Activated naive CD4-positive, alpha-beta T cell treated with anti-CD3 and anti-CD28 coated beads, Interleukin-2, amount 50 U/mL, for 72 hours (primary cell): ENCODE measurements at regions not wholly inside any gene's neighbourhood (a gene's known extent, or its start where the extent isn't known, plus 50 kb on each side); places are given as distances from the start of the nearest gene placed in this dataset.

Experiments
- ATAC-seq, 2 donors: fragments of 150-1000 bp; cut with Tn5 transposase; 2 replicates each; pipeline ENCODE4 v1.10.0; 2021; ENCODE audit warnings: mild to moderate bottlenecking in 2 of 2, moderate library complexity in 2 of 2
- DNase-seq, 2 donors: peaks; one replicate each; pipeline ENCODE4 v3.0.0; 2021 to 2022; ENCODE audit warnings: low spot score in 2 of 2
- H3K27ac Mint-ChIP-seq, 2 donors: one replicate each; pipeline ENCODE4 v1.8.0; 2022; ENCODE audit warnings: mild to moderate bottlenecking in 2 of 2, mixed read lengths in 2 of 2
- H3K36me3 Mint-ChIP-seq, 2 donors: one replicate each; pipeline ENCODE4 v1.8.0; 2022; ENCODE audit warnings: mixed read lengths in 2 of 2
- H3K9me3 Mint-ChIP-seq, 2 donors: one replicate each; pipeline ENCODE4 v1.8.0; 2022; ENCODE audit warnings: mixed read lengths in 2 of 2

- Mint-ChIP-seq H3K9me3 (peaks cover 4 to 9% of the 10 kb centered on the region in 2 donors), H3K27ac (no peak overlapping the region), H3K36me3 (peaks cover 0 to 13% of the 10 kb centered on the region in 2 donors)
- ATAC-seq (no peak), DNase-seq (no peak)
Measured at GRCh38 chr15:96217983-96218382, 112.5 kb upstream of the NR2F2 start.

GRCh38 chr15:96218623-96219455 lies 111.7 kb upstream of the NR2F2 start:
- Mint-ChIP-seq H3K9me3 (peaks cover 4 to 16% of the 10 kb centered on the region in 2 donors), H3K36me3 (peaks cover 0 to 13% of the 10 kb centered on the region in 2 donors), H3K27ac (no peak overlapping the region)
- DNase-seq: no peak
- no peak for ATAC-seq

- H3K27ac Mint-ChIP-seq: no peak overlapping the region
- ATAC-seq (no peak), DNase-seq (no peak)
- peaks cover 4 to 16% of the 10 kb centered on the region in 2 donors for H3K9me3 Mint-ChIP-seq
- peaks cover 0 to 13% of the 10 kb centered on the region in 2 donors for H3K36me3 Mint-ChIP-seq
Measured at GRCh38 chr15:96219681-96220080, 110.8 kb upstream of the NR2F2 start.

GRCh38 chr15:96220657-96221056 lies 109.8 kb upstream of the NR2F2 start:
- Mint-ChIP-seq H3K36me3 (peaks cover 0 to 13% of the 10 kb centered on the region in 2 donors), H3K27ac (no peak overlapping the region), H3K9me3 (peaks cover 4 to 16% of the 10 kb centered on the region in 2 donors)
- ATAC-seq (no peak), DNase-seq (no peak)

GRCh38 chr15:96222981-96223380 lies 107.5 kb upstream of the NR2F2 start:
- ATAC-seq (no peak), DNase-seq (no peak)
- Mint-ChIP-seq H3K36me3 (no peaks in the 10 kb centered on the region), H3K27ac (no peak overlapping the region), H3K9me3 (peaks cover 7 to 15% of the 10 kb centered on the region in 2 donors)

GRCh38 chr15:96223939-96224338 lies 106.6 kb upstream of the NR2F2 start:
- no peak for ATAC-seq
- peaks cover 7 to 15% of the 10 kb centered on the region in 2 donors for H3K9me3 Mint-ChIP-seq
- no peak overlapping the region for H3K27ac Mint-ChIP-seq
- no peak for DNase-seq
- H3K36me3 Mint-ChIP-seq: no peaks in the 10 kb centered on the region

- DNase-seq: no peak
- ATAC-seq: no peak
- no peak overlapping the region for H3K27ac Mint-ChIP-seq
- H3K36me3 Mint-ChIP-seq: no peaks in the 10 kb centered on the region
- peaks cover 7 to 15% of the 10 kb centered on the region in 2 donors for H3K9me3 Mint-ChIP-seq
Measured at GRCh38 chr15:96225642-96226259, 104.7 kb upstream of the NR2F2 start.

GRCh38 chr15:96230526-96231181 lies 99.8 kb upstream of the NR2F2 start:
- no peak overlapping the region for H3K27ac Mint-ChIP-seq
- H3K36me3 Mint-ChIP-seq: no peaks in the 10 kb centered on the region
- peaks cover 3% of the 10 kb centered on the region in 2 donors for H3K9me3 Mint-ChIP-seq
- ATAC-seq (no peak), DNase-seq (no peak)

GRCh38 chr15:96232335-96232734 lies 98.2 kb upstream of the NR2F2 start:
- Mint-ChIP-seq H3K36me3 (no peaks in the 10 kb centered on the region), H3K27ac (no peak overlapping the region), H3K9me3 (peaks cover 3% of the 10 kb centered on the region in 2 donors)
- DNase-seq: no peak
- no peak for ATAC-seq

- no peak for ATAC-seq
- Mint-ChIP-seq H3K27ac (no peak overlapping the region), H3K36me3 (no peaks in the 10 kb centered on the region), H3K9me3 (no peaks in the 10 kb centered on the region)
- no peak for DNase-seq
Measured at GRCh38 chr15:96234109-96234892, 96.2 kb upstream of the NR2F2 start.

GRCh38 chr15:96237002-96237401 lies 93.5 kb upstream of the NR2F2 start:
- DNase-seq (no peak), ATAC-seq (no peak)
- Mint-ChIP-seq H3K36me3 (no peaks in the 10 kb centered on the region), H3K9me3 (no peaks in the 10 kb centered on the region), H3K27ac (no peak overlapping the region)

GRCh38 chr15:96242761-96243160 lies 87.7 kb upstream of the NR2F2 start:
- Mint-ChIP-seq H3K36me3 (peaks cover 0 to 11% of the 10 kb centered on the region in 2 donors), H3K9me3 (peaks cover 5 to 13% of the 10 kb centered on the region in 2 donors), H3K27ac (no peak overlapping the region)
- DNase-seq (no peak), ATAC-seq (no peak)

GRCh38 chr15:96243701-96244100 lies 86.8 kb upstream of the NR2F2 start:
- H3K36me3 Mint-ChIP-seq: peaks cover 0 to 11% of the 10 kb centered on the region in 2 donors

GRCh38 chr15:96245252-96245651 lies 85.2 kb upstream of the NR2F2 start:
- Mint-ChIP-seq H3K27ac (no peak overlapping the region), H3K36me3 (peaks cover 0 to 11% of the 10 kb centered on the region in 2 donors), H3K9me3 (peaks cover 5 to 13% of the 10 kb centered on the region in 2 donors)
- DNase-seq: no peak
- ATAC-seq: no peak

More at GRCh38 chr15:96243701-96244100, 86.8 kb upstream of the NR2F2 start:
- peaks cover 5 to 13% of the 10 kb centered on the region in 2 donors for H3K9me3 Mint-ChIP-seq
- H3K27ac Mint-ChIP-seq: no peak overlapping the region
- DNase-seq (no peak), ATAC-seq (no peak)

- H3K36me3 Mint-ChIP-seq: peaks cover 0 to 11% of the 10 kb centered on the region in 2 donors
- peaks cover 5 to 15% of the 10 kb centered on the region in 2 donors for H3K9me3 Mint-ChIP-seq
- H3K27ac Mint-ChIP-seq: no peak overlapping the region
- DNase-seq (no peak), ATAC-seq (no peak)
Measured at GRCh38 chr15:96246057-96246456, 84.4 kb upstream of the NR2F2 start.

- no peak for DNase-seq
- peaks cover 0 to 11% of the 10 kb centered on the region in 2 donors for H3K36me3 Mint-ChIP-seq
- no peak overlapping the region for H3K27ac Mint-ChIP-seq
- no peak for ATAC-seq
- peaks cover 8 to 20% of the 10 kb centered on the region in 2 donors for H3K9me3 Mint-ChIP-seq
Measured at GRCh38 chr15:96247621-96248305, 82.7 kb upstream of the NR2F2 start.
